H1 (cell line): ENCODE measurements at regions not wholly inside any gene's neighbourhood (a gene's known extent, or its start where the extent isn't known, plus 50 kb on each side); places are given as distances from the start of the nearest gene placed in this dataset.

Source experiments
- BCL11A ChIP-seq, 2 experiments: IDR thresholded peaks; one replicate each; pipeline ENCODE4 v1.6.1; 2011; ENCODE audit warnings: low read depth in 2 of 2, low read length in 2 of 2, mild to moderate bottlenecking in 2 of 2
- CBX5 ChIP-seq: fragments of 300-800, 300-1000 bp; sonication (generic); IDR thresholded peaks from 2 replicates; pipeline ENCODE4 v1.7.1; 2016; ENCODE audit warnings: antibody characterized with exemption, low read length, low read depth
- CREB1 ChIP-seq: IDR thresholded peaks from 2 replicates; pipeline ENCODE4 v1.6.1; 2012; ENCODE audit warnings: inconsistent platforms
- NRF1 ChIP-seq: IDR thresholded peaks from 2 replicates; pipeline ENCODE4 v1.6.1; 2011; ENCODE audit warnings: mild to moderate bottlenecking, low read depth, low read length, improper control_type of control experiment
- RNF2 ChIP-seq: fragments of 200-900, 300-1000 bp; sonication (generic); IDR thresholded peaks from 2 replicates; pipeline ENCODE4 v1.7.1; 2016; ENCODE audit warnings: borderline replicate concordance, low read depth, mild to moderate bottlenecking, antibody characterized with exemption, low read length; ENCODE audit not compliant: poor library complexity, severe bottlenecking; ENCODE audit errors: missing control alignments
- RXRA ChIP-seq: IDR thresholded peaks from 2 replicates; pipeline ENCODE4 v1.6.1; 2011; ENCODE audit warnings: low read depth, mild to moderate bottlenecking, low read length, moderate library complexity; ENCODE audit not compliant: insufficient read depth
- YY1 ChIP-seq: IDR thresholded peaks from 2 replicates; pipeline ENCODE4 v1.6.1; 2011; ENCODE audit warnings: low read depth, mild to moderate bottlenecking, low read length
- TF ChIP-seq, protein P1 (sequence below): IDR thresholded peaks from 2 replicates; pipeline ENCODE4 v1.6.1; 2012; ENCODE audit warnings: inconsistent platforms

- TF ChIP-seq, protein P1, sequence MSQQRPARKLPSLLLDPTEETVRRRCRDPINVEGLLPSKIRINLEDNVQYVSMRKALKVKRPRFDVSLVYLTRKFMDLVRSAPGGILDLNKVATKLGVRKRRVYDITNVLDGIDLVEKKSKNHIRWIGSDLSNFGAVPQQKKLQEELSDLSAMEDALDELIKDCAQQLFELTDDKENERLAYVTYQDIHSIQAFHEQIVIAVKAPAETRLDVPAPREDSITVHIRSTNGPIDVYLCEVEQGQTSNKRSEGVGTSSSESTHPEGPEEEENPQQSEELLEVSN, result no peak
- TF ChIP-seq BCL11A (IDR thresholded peaks at IDR 0.05; ENCODE audit: low read depth in 2 of 2, low read length in 2 of 2), result no peak
- no peak for TF ChIP-seq NRF1
- no peak for TF ChIP-seq YY1
- TF ChIP-seq CBX5, result no peak
- TF ChIP-seq RNF2, result no peak
- TF ChIP-seq CREB1, result no peak
- TF ChIP-seq RXRA, result no peak
These were observed 772.8 kb upstream of the GJE1 start (continued) for GRCh38 chr6:141359953-141360352.
